Osteocyte (in vitro differentiated cells): ENCODE measurements at regions not wholly inside any gene's neighbourhood (a gene's known extent, or its start where the extent isn't known, plus 50 kb on each side); places are given as distances from the start of the nearest gene placed in this dataset.

ENCODE experiments used
- DNase-seq: peaks from one replicate; pipeline ENCODE4 v3.0.0; 2021; ENCODE audit warnings: mixed read lengths; ENCODE audit not compliant: unreplicated experiment; ENCODE audit errors: extremely low spot score
- H3K27ac Mint-ChIP-seq: one replicate; pipeline ENCODE4 v1.8.0; 2021; ENCODE audit warnings: mild to moderate bottlenecking, mixed read lengths; ENCODE audit not compliant: unreplicated experiment
- H3K27me3 Mint-ChIP-seq: one replicate; pipeline ENCODE4 v1.8.0; 2021; ENCODE audit warnings: mixed read lengths; ENCODE audit not compliant: unreplicated experiment
- H3K36me3 Mint-ChIP-seq: one replicate; pipeline ENCODE4 v1.8.0; 2021; ENCODE audit warnings: mixed read lengths; ENCODE audit not compliant: unreplicated experiment
- H3K4me1 Mint-ChIP-seq: one replicate; pipeline ENCODE4 v1.8.0; 2021; ENCODE audit warnings: mixed read lengths; ENCODE audit not compliant: unreplicated experiment
- H3K4me3 Mint-ChIP-seq: one replicate; pipeline ENCODE4 v1.8.0; 2021; ENCODE audit warnings: mild to moderate bottlenecking, moderate library complexity, mixed read lengths; ENCODE audit not compliant: unreplicated experiment
- H3K9me3 Mint-ChIP-seq: one replicate; pipeline ENCODE4 v1.8.0; 2021; ENCODE audit warnings: mixed read lengths; ENCODE audit not compliant: unreplicated experiment
- CTCF ChIP-seq: fragments of 200-600 bp; sonication (generic); IDR thresholded peaks from 2 replicates; pipeline ENCODE4 v1.5.0; 2021; ENCODE audit warnings: antibody characterized with exemption, mild to moderate bottlenecking, moderate library complexity

GRCh38 chr2:88810017-88810416 lies 118.5 kb downstream of the RPIA start:
- no peaks in the 10 kb centered on the region for H3K36me3 Mint-ChIP-seq
- peaks cover 6% of the 10 kb centered on the region for H3K27me3 Mint-ChIP-seq
- no peak for DNase-seq
- no peaks in the 10 kb centered on the region for H3K9me3 Mint-ChIP-seq
- TF ChIP-seq CTCF: no peak
- H3K4me1 Mint-ChIP-seq: no peaks in the 10 kb centered on the region
- H3K27ac Mint-ChIP-seq: no peak overlapping the region
- no peak overlapping the region for H3K4me3 Mint-ChIP-seq

GRCh38 chr2:88810488-88810887 lies 119.0 kb downstream of the RPIA start:
- Mint-ChIP-seq H3K9me3 (no peaks in the 10 kb centered on the region), H3K4me3 (no peak overlapping the region), H3K27ac (no peak overlapping the region), H3K27me3 (peaks cover 6% of the 10 kb centered on the region), H3K36me3 (no peaks in the 10 kb centered on the region), H3K4me1 (no peaks in the 10 kb centered on the region)
- no peak for TF ChIP-seq CTCF
- DNase-seq: no peak

GRCh38 chr2:88811233-88811632 lies 119.8 kb downstream of the RPIA start:
- H3K36me3 Mint-ChIP-seq: no peaks in the 10 kb centered on the region
- no peaks in the 10 kb centered on the region for H3K4me1 Mint-ChIP-seq
- peaks cover 4% of the 10 kb centered on the region for H3K27me3 Mint-ChIP-seq
- H3K9me3 Mint-ChIP-seq: peaks cover 1% of the 10 kb centered on the region
- no peak overlapping the region for H3K27ac Mint-ChIP-seq
- DNase-seq: no peak
- TF ChIP-seq CTCF: no peak
- H3K4me3 Mint-ChIP-seq: no peak overlapping the region

- no peak overlapping the region for H3K27ac Mint-ChIP-seq
- peaks cover 4% of the 10 kb centered on the region for H3K27me3 Mint-ChIP-seq
- TF ChIP-seq CTCF: no peak
- H3K4me1 Mint-ChIP-seq: no peaks in the 10 kb centered on the region
- H3K9me3 Mint-ChIP-seq: peaks cover 4% of the 10 kb centered on the region
- H3K4me3 Mint-ChIP-seq: no peak overlapping the region
- H3K36me3 Mint-ChIP-seq: no peaks in the 10 kb centered on the region
- no peak for DNase-seq
Observed at GRCh38 chr2:88811681-88812080, 120.2 kb downstream of the RPIA start.

- DNase-seq: no peak
- no peaks in the 10 kb centered on the region for H3K27me3 Mint-ChIP-seq
- no peak for TF ChIP-seq CTCF
- no peak overlapping the region for H3K4me3 Mint-ChIP-seq
- no peak overlapping the region for H3K27ac Mint-ChIP-seq
- peaks cover 7% of the 10 kb centered on the region for H3K9me3 Mint-ChIP-seq
- H3K4me1 Mint-ChIP-seq: no peaks in the 10 kb centered on the region
- no peaks in the 10 kb centered on the region for H3K36me3 Mint-ChIP-seq
Observed at GRCh38 chr2:88813612-88814011, 122.1 kb downstream of the RPIA start.
